ENCODE measurements at regions not wholly inside any gene's neighbourhood (a gene's known extent, or its start where the extent isn't known, plus 50 kb on each side); places are given as distances from the start of the nearest gene placed in this dataset.

- TF ChIP-seq CTCF (IDR thresholded peaks at IDR 0.05): no peak
- TF ChIP-seq EP300 (IDR thresholded peaks at IDR 0.05): no peak
- no peak for TF ChIP-seq POLR2A (IDR thresholded peaks at IDR 0.05)
- TF ChIP-seq POLR2AphosphoS5 (IDR thresholded peaks at IDR 0.05): no peak
- no peak for DNase-seq
- no peak overlapping the region for H3K4me3 ChIP-seq
- no peaks in the 10 kb centered on the region for H3K27me3 ChIP-seq
- WGBS, 5 donors: 46 to 63% (median 52%) methylated on average over 1 of the region's 1 CpG
- H3K9me3 ChIP-seq: no peaks in the 10 kb centered on the region
- no peaks in the 10 kb centered on the region for H3K36me3 ChIP-seq
- no peak overlapping the region for H3K27ac ChIP-seq
- H3K4me1 ChIP-seq: no peaks in the 10 kb centered on the region
- intact Hi-C loops (cut with DNase I; ENCODE audit: low total_unique reads): no loop called here
Measured at GRCh38 chr5:136620016-136620419, 254.7 kb upstream of the TRPC7 start.

GRCh38 chr5:136619556-136619955 is 254.2 kb upstream of the TRPC7 start:
- Histone ChIP-seq H3K27me3 (no peaks in the 10 kb centered on the region), H3K4me1 (no peaks in the 10 kb centered on the region), H3K4me3 (no peak overlapping the region), H3K9me3 (no peaks in the 10 kb centered on the region), H3K36me3 (no peaks in the 10 kb centered on the region), H3K27ac (no peak overlapping the region)
- DNase-seq: no peak
- 81 to 86% (median 82%) methylated on average over 3 of the region's 3 CpGs for WGBS, 5 donors
- intact Hi-C loops (cut with DNase I; ENCODE audit: low total_unique reads): no loop called here
- TF ChIP-seq POLR2A (IDR thresholded peaks at IDR 0.05) (no peak), POLR2AphosphoS5 (IDR thresholded peaks at IDR 0.05) (no peak), EP300 (IDR thresholded peaks at IDR 0.05) (no peak)

GRCh38 chr5:136615251-136616119 is 250.1 kb upstream of the TRPC7 start:
- Histone ChIP-seq H3K27ac (no peak overlapping the region), H3K4me3 (no peak overlapping the region), H3K9me3 (peaks cover 0 to 4% (median 0%) of the 10 kb centered on the region in 4 donors), H3K36me3 (no peaks in the 10 kb centered on the region), H3K27me3 (no peaks in the 10 kb centered on the region), H3K4me1 (no peaks in the 10 kb centered on the region)
- 68 to 74% (median 70%) methylated on average over 6 of the region's 6 CpGs for WGBS, 5 donors
- no peak for DNase-seq
- TF ChIP-seq EP300 (IDR thresholded peaks at IDR 0.05) (no peak), CTCF (IDR thresholded peaks at IDR 0.05) (no peak), POLR2AphosphoS5 (IDR thresholded peaks at IDR 0.05) (no peak), POLR2A (IDR thresholded peaks at IDR 0.05) (no peak)
- intact Hi-C loops (cut with DNase I; ENCODE audit: low total_unique reads): no loop called here

GRCh38 chr5:136613230-136613629 is 247.9 kb upstream of the TRPC7 start:
- Histone ChIP-seq H3K27me3 (no peaks in the 10 kb centered on the region), H3K4me1 (no peaks in the 10 kb centered on the region), H3K27ac (no peak overlapping the region), H3K4me3 (no peak overlapping the region), H3K9me3 (peaks cover 0 to 4% (median 2%) of the 10 kb centered on the region in 4 donors), H3K36me3 (no peaks in the 10 kb centered on the region)
- no peak for DNase-seq
- TF ChIP-seq EP300 (IDR thresholded peaks at IDR 0.05): no peak
- no peak for TF ChIP-seq CTCF (IDR thresholded peaks at IDR 0.05)
- no peak for TF ChIP-seq POLR2A (IDR thresholded peaks at IDR 0.05)
- TF ChIP-seq POLR2AphosphoS5 (IDR thresholded peaks at IDR 0.05): no peak
- intact Hi-C loops (cut with DNase I; ENCODE audit: low total_unique reads): no loop called here

GRCh38 chr5:136605638-136606037 is 240.3 kb upstream of the TRPC7 start:
- Histone ChIP-seq H3K4me1 (no peaks in the 10 kb centered on the region), H3K27me3 (no peaks in the 10 kb centered on the region), H3K27ac (no peak overlapping the region), H3K36me3 (no peaks in the 10 kb centered on the region), H3K9me3 (peaks cover 2 to 41% (median 30%) of the 10 kb centered on the region in 4 donors), H3K4me3 (no peak overlapping the region)
- DNase-seq: no peak
- WGBS, 5 donors: 54 to 86% (median 74%) methylated on average over 1 of the region's 1 CpG
- TF ChIP-seq CTCF (IDR thresholded peaks at IDR 0.05): no peak
- intact Hi-C loops (cut with DNase I; ENCODE audit: low total_unique reads): no loop called here
